HG03097 (cell line): ENCODE measurements at regions not wholly inside any gene's neighbourhood (a gene's known extent, or its start where the extent isn't known, plus 50 kb on each side); places are given as distances from the start of the nearest gene placed in this dataset.

Experiments
- ATAC-seq: cut with Tn5 transposase; IDR thresholded peaks from one replicate; pipeline ENCODE4 v1.9.1; 2021; ENCODE audit not compliant: unreplicated experiment, low FRiP score

- no peak for ATAC-seq
Observed at GRCh38 chr13:76538004-76538403, 348.2 kb downstream of the KCTD12 start.

GRCh38 chr13:76533251-76533650 lies 353.0 kb downstream of the KCTD12 start:
- no peak for ATAC-seq

- no peak for ATAC-seq
Observed at GRCh38 chr13:76527041-76527440, 359.2 kb downstream of the KCTD12 start.

- ATAC-seq, result peak; percentile 62
Observed at GRCh38 chr13:76523740-76524340, 362.4 kb downstream of the KCTD12 start.

GRCh38 chr13:76522083-76522755 lies 364.0 kb downstream of the KCTD12 start:
- ATAC-seq, result no peak

- ATAC-seq, result no peak
Observed at GRCh38 chr13:76519685-76520084, 366.5 kb downstream of the KCTD12 start.

- no peak for ATAC-seq
Observed at GRCh38 chr13:76516586-76516985, 369.6 kb downstream of the KCTD12 start.

- no peak for ATAC-seq
Observed at GRCh38 chr13:76516013-76516412, 370.2 kb downstream of the KCTD12 start.

GRCh38 chr13:76512721-76513145 lies 373.5 kb downstream of the KCTD12 start:
- ATAC-seq, result no peak

- ATAC-seq, result no peak
Observed at GRCh38 chr13:76505437-76505836, 380.8 kb downstream of the KCTD12 start.

GRCh38 chr13:76503766-76504165 lies 382.4 kb downstream of the KCTD12 start:
- ATAC-seq, result no peak

- ATAC-seq, result no peak
Observed at GRCh38 chr13:76503291-76503690, 382.9 kb downstream of the KCTD12 start.

- ATAC-seq, result no peak
Observed at GRCh38 chr13:76500894-76501293, 385.3 kb downstream of the KCTD12 start.

- no peak for ATAC-seq
Observed at GRCh38 chr13:76499891-76500290, 386.3 kb downstream of the KCTD12 start.

GRCh38 chr13:76489274-76489673 lies 396.9 kb downstream of the KCTD12 start:
- ATAC-seq, result no peak

- no peak for ATAC-seq
Observed at GRCh38 chr13:76481738-76482137, 404.5 kb downstream of the KCTD12 start.

GRCh38 chr13:76474966-76475365 lies 411.2 kb downstream of the KCTD12 start:
- ATAC-seq, result no peak

- ATAC-seq, result no peak
Observed at GRCh38 chr13:76474356-76474755, 411.8 kb downstream of the KCTD12 start.

GRCh38 chr13:76473552-76474134 lies 412.6 kb downstream of the KCTD12 start:
- peak; percentile 96 for ATAC-seq

GRCh38 chr13:76472916-76473315 lies 413.3 kb downstream of the KCTD12 start:
- ATAC-seq, result no peak

- no peak for ATAC-seq
Observed at GRCh38 chr13:76471486-76471885, 414.7 kb downstream of the KCTD12 start.

GRCh38 chr13:76470991-76471390 lies 415.2 kb downstream of the KCTD12 start:
- ATAC-seq, result no peak
